Liver (tissue), 3 donors: ENCODE measurements at regions not wholly inside any gene's neighbourhood (a gene's known extent, or its start where the extent isn't known, plus 50 kb on each side); places are given as distances from the start of the nearest gene placed in this dataset.

ENCODE experiments used
- CTCF ChIP-seq: fragments of 150-350 bp; IDR thresholded peaks from 2 replicates; pipeline ENCODE4 v1.5.1; 2017; ENCODE audit warnings: improper control_type of control experiment, low read depth, low read length; ENCODE audit not compliant: missing input control
- GABPA ChIP-seq, 2 donors: IDR thresholded peaks in 1 of 2; conservative IDR thresholded peaks in 1 of 2; 2 replicates each; pipeline ENCODE4 v1.6.1; 2016; ENCODE audit warnings: antibody characterized with exemption in 2 of 2, mild to moderate bottlenecking in 1 of 2, moderate library complexity in 1 of 2
- JUND ChIP-seq, 2 donors: IDR thresholded peaks; 2 replicates each; pipeline ENCODE4 v1.6.1; 2016; ENCODE audit warnings: antibody characterized with exemption in 2 of 2
- REST ChIP-seq: IDR thresholded peaks from 2 replicates; pipeline ENCODE4 v1.6.1; 2016; ENCODE audit warnings: antibody characterized with exemption, mild to moderate bottlenecking
- TAF1 ChIP-seq: conservative IDR thresholded peaks from 2 replicates; pipeline ENCODE4 v1.6.1; 2016; ENCODE audit warnings: antibody characterized with exemption, mild to moderate bottlenecking
- ZBTB33 ChIP-seq: IDR thresholded peaks from 2 replicates; pipeline ENCODE4 v1.6.1; 2016; ENCODE audit warnings: antibody characterized with exemption
- TF ChIP-seq, protein P1 (sequence below): IDR thresholded peaks from 2 replicates; pipeline ENCODE4 v1.6.1; 2016; ENCODE audit warnings: antibody characterized with exemption
- donor health status: healthy.
- donor health status: healthy.

GRCh38 chr3:5929027-5929426 lies 741.5 kb downstream of the EDEM1 start:
- no peak for TF ChIP-seq CTCF
- TF ChIP-seq, protein P1, sequence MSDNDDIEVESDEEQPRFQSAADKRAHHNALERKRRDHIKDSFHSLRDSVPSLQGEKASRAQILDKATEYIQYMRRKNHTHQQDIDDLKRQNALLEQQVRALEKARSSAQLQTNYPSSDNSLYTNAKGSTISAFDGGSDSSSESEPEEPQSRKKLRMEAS = no peak
- no peak for TF ChIP-seq REST
- no peak for TF ChIP-seq GABPA (IDR thresholded peaks at IDR 0.05 in 1 of 2, conservative IDR thresholded peaks at IDR 0.05 in 1 of 2)
- TF ChIP-seq TAF1 = no peak
- no peak for TF ChIP-seq ZBTB33
- TF ChIP-seq JUND (IDR thresholded peaks at IDR 0.05) = no peak
